ENCODE measurements at regions not wholly inside any gene's neighbourhood (a gene's known extent, or its start where the extent isn't known, plus 50 kb on each side); places are given as distances from the start of the nearest gene placed in this dataset.

DNA sequence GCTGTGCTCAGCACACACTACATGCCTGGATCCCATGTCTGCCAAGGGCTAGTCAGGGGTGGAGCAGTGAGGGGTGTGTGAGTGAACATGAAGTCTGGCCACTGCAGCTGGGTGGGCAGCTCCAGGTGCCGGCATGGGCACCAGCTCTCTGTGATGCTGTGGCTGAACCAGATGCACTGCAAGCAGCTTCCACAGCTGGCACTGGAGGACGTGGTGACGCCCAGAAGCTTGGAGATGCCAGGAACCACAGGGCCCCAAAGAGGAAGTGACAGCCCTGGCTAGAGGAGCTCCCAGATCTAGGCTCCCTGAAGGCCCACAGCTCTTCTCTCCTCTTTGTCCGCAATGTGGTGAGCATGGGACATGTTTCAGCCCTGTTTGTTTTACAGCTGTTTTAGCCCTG is 776.3 kb upstream of the POU3F3 start:
- TF ChIP-seq, protein P1, sequence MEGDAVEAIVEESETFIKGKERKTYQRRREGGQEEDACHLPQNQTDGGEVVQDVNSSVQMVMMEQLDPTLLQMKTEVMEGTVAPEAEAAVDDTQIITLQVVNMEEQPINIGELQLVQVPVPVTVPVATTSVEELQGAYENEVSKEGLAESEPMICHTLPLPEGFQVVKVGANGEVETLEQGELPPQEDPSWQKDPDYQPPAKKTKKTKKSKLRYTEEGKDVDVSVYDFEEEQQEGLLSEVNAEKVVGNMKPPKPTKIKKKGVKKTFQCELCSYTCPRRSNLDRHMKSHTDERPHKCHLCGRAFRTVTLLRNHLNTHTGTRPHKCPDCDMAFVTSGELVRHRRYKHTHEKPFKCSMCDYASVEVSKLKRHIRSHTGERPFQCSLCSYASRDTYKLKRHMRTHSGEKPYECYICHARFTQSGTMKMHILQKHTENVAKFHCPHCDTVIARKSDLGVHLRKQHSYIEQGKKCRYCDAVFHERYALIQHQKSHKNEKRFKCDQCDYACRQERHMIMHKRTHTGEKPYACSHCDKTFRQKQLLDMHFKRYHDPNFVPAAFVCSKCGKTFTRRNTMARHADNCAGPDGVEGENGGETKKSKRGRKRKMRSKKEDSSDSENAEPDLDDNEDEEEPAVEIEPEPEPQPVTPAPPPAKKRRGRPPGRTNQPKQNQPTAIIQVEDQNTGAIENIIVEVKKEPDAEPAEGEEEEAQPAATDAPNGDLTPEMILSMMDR (IDR thresholded peaks at IDR 0.05): no peak
- TF ChIP-seq EP300 (IDR thresholded peaks at IDR 0.05): no peak
- no peak for TF ChIP-seq POLR2A (IDR thresholded peaks at IDR 0.05)
